ENCODE measurements at regions not wholly inside any gene's neighbourhood (a gene's known extent, or its start where the extent isn't known, plus 50 kb on each side); places are given as distances from the start of the nearest gene placed in this dataset.
"Not testable (repeated sequence)": the region's sequence is repeated elsewhere in the genome, so short reads cannot be mapped to it uniquely, and the experiment has no call there.

GRCh38 chr12:42708374-42708773 is 118.8 kb upstream of the PRICKLE1 start:
- not testable (repeated sequence) for TF ChIP-seq CTCF (IDR thresholded peaks at IDR 0.05; ENCODE audit: low read depth, low read length); POLR2A (IDR thresholded peaks at IDR 0.05; ENCODE audit: extremely low read depth, insufficient read length); MAX (IDR thresholded peaks at IDR 0.05; ENCODE audit: low read depth, low read length)
